Loucy (cell line): ENCODE measurements at regions not wholly inside any gene's neighbourhood (a gene's known extent, or its start where the extent isn't known, plus 50 kb on each side); places are given as distances from the start of the nearest gene placed in this dataset.

Experiments
- H2AFZ ChIP-seq: fragments of 200-600 bp; sonication (generic); 2 replicates; pipeline ENCODE4 v1.6.0; 2016; ENCODE audit warnings: antibody characterized with exemption, mild to moderate bottlenecking, low read length, moderate library complexity
- H3F3A ChIP-seq: fragments of 200-600 bp; 2 replicates; pipeline ENCODE4 v1.6.0; 2016; ENCODE audit warnings: antibody characterized with exemption, low read depth, mild to moderate bottlenecking
- H3K27me3 ChIP-seq: fragments of 200-600 bp; sonication (generic); 2 replicates; pipeline ENCODE4 v1.6.1; 2014; ENCODE audit warnings: low read length, mild to moderate bottlenecking; ENCODE audit not compliant: insufficient read depth, poor library complexity, severe bottlenecking
- H3K36me3 ChIP-seq: fragments of 200-600 bp; sonication (generic); 2 replicates; pipeline ENCODE4 v1.6.1; 2016; ENCODE audit warnings: low read length; ENCODE audit not compliant: insufficient read depth
- H3K4me1 ChIP-seq: fragments of 200-600 bp; sonication (generic); 2 replicates; pipeline ENCODE4 v1.5.1; 2014; ENCODE audit warnings: low read length, mild to moderate bottlenecking; ENCODE audit not compliant: insufficient read depth, poor library complexity, severe bottlenecking
- H3K4me2 ChIP-seq: fragments of 200-600 bp; sonication (generic); 2 replicates; pipeline ENCODE4 v1.6.0; 2014; ENCODE audit warnings: antibody characterized with exemption, low read length, low read depth, mild to moderate bottlenecking; ENCODE audit not compliant: poor library complexity, severe bottlenecking
- H3K4me3 ChIP-seq: fragments of 200-600 bp; sonication (generic); 2 replicates; pipeline ENCODE4 v1.5.1; 2014; ENCODE audit warnings: low read length, mild to moderate bottlenecking, mixed read lengths; ENCODE audit not compliant: poor library complexity, severe bottlenecking
- H3K79me2 ChIP-seq: fragments of 200-600 bp; sonication (generic); 2 replicates; pipeline ENCODE4 v1.6.1; 2014; ENCODE audit warnings: low read length; ENCODE audit not compliant: insufficient read depth
- H3K9ac ChIP-seq: fragments of 200-600 bp; sonication (generic); 2 replicates; pipeline ENCODE4 v1.6.0; 2014; ENCODE audit warnings: mild to moderate bottlenecking, low read depth, low read length, moderate library complexity; ENCODE audit not compliant: poor library complexity, severe bottlenecking
- H3K9me2 ChIP-seq: fragments of 200-600 bp; sonication (generic); replicated peaks from 2 replicates; pipeline ENCODE4 v1.6.1; 2016; ENCODE audit warnings: low read depth, low read length, mixed read lengths
- H3K9me3 ChIP-seq: fragments of 200-600 bp; sonication (generic); 2 replicates; pipeline ENCODE4 v1.6.1; 2014; ENCODE audit warnings: mild to moderate bottlenecking, antibody characterized with exemption, low read length, low read depth; ENCODE audit not compliant: insufficient read depth
- H4K20me1 ChIP-seq: fragments of 200-600 bp; sonication (generic); 2 replicates; pipeline ENCODE4 v1.6.0; 2014; ENCODE audit warnings: antibody characterized with exemption, low read length, mild to moderate bottlenecking; ENCODE audit not compliant: insufficient read depth, poor library complexity, severe bottlenecking
- EZH2phosphoT487 ChIP-seq: fragments of 200-600 bp; IDR thresholded peaks from 2 replicates; pipeline ENCODE4 v1.6.1; 2018; ENCODE audit warnings: antibody characterized with exemption, mild to moderate bottlenecking, moderate library complexity, borderline replicate concordance
- TF ChIP-seq, protein P1 (sequence below): fragments of 200-600 bp; sonication (generic); conservative IDR thresholded peaks from 2 replicates; pipeline ENCODE4 v1.5.1; 2014; ENCODE audit warnings: mild to moderate bottlenecking, antibody characterized with exemption, low read length

DNA sequence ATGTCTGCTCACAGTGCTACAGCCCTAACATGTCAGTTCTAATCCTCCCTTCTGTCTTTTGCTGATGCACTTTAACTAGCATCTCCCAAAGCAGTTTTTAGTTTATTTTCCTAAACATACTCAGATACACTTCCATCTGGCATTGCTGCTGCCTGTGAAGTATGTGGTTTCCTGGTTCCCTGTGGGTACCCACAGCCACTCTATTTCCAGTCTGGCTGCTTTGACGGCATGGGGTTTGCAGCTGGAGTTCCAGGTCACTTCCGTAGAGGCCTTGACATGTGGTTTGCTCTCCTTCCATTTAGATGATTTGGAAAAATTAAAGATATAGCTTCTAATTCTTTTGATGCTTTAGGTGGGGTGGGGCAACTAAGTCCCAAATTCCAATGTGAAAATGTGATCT, 375.5 kb downstream of the PCDH20 start:
- no peaks in the 10 kb centered on the region for H3K79me2 ChIP-seq
- no peaks in the 10 kb centered on the region for H3K9me3 ChIP-seq
- H3K9me2 ChIP-seq, result no peaks in the 10 kb centered on the region
- no peak for TF ChIP-seq EZH2phosphoT487
- TF ChIP-seq, protein P1, sequence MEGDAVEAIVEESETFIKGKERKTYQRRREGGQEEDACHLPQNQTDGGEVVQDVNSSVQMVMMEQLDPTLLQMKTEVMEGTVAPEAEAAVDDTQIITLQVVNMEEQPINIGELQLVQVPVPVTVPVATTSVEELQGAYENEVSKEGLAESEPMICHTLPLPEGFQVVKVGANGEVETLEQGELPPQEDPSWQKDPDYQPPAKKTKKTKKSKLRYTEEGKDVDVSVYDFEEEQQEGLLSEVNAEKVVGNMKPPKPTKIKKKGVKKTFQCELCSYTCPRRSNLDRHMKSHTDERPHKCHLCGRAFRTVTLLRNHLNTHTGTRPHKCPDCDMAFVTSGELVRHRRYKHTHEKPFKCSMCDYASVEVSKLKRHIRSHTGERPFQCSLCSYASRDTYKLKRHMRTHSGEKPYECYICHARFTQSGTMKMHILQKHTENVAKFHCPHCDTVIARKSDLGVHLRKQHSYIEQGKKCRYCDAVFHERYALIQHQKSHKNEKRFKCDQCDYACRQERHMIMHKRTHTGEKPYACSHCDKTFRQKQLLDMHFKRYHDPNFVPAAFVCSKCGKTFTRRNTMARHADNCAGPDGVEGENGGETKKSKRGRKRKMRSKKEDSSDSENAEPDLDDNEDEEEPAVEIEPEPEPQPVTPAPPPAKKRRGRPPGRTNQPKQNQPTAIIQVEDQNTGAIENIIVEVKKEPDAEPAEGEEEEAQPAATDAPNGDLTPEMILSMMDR, result no peak
- H3K4me2 ChIP-seq, result no peak overlapping the region
- H3K4me1 ChIP-seq, result no peaks in the 10 kb centered on the region
- no peak overlapping the region for H3K9ac ChIP-seq
- H4K20me1 ChIP-seq, result no peaks in the 10 kb centered on the region
- H2AFZ ChIP-seq, result no peak overlapping the region
- no peaks in the 10 kb centered on the region for H3K27me3 ChIP-seq
- H3K36me3 ChIP-seq, result no peaks in the 10 kb centered on the region
- no peaks in the 10 kb centered on the region for H3F3A ChIP-seq
- no peak overlapping the region for H3K4me3 ChIP-seq

DNA sequence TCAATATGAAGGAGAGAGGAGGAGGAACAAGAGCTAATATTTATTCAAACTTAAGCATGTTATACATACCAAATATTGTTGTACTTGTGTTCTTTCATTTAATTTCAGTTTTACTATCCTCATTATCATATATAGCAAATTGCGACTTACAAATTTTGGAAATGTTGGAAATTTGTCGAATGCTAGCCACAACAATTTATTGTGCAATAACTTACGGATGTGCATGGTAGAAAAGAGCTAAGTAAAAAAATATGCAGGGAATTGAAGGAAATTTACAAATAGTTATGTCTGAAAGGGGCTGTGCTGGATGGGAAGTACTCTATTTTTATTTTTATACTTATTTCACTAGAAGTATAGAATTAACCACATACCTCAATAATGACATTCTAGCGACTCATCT, 376.3 kb downstream of the PCDH20 start:
- Histone ChIP-seq H3F3A (no peaks in the 10 kb centered on the region), H3K9me2 (no peaks in the 10 kb centered on the region), H4K20me1 (no peaks in the 10 kb centered on the region), H3K9ac (no peak overlapping the region), H3K79me2 (no peaks in the 10 kb centered on the region), H3K9me3 (no peaks in the 10 kb centered on the region), H3K4me1 (no peaks in the 10 kb centered on the region), H3K27me3 (no peaks in the 10 kb centered on the region), H3K4me2 (no peak overlapping the region), H2AFZ (no peak overlapping the region), H3K36me3 (no peaks in the 10 kb centered on the region), H3K4me3 (no peak overlapping the region)
- no peak for TF ChIP-seq EZH2phosphoT487
- TF ChIP-seq, protein P1, result no peak

DNA sequence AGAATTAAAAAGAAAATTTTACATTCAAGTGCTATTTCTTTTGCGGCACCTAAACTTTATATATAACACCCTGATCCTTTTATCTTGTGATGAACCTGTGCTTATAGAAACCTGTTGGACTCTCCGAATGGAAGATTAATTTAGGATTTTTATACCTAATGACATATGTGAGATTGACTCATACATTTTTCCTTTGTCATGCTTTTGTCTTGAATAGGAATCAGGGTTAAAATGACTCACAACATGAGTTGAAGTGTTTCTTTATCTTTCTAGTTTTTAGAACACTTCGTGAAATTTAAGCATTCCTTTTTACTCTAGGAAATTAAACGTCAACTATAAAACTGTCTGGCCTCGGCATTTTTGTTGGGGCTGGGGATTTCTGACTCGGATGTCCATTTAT, 378.9 kb downstream of the PCDH20 start:
- H4K20me1 ChIP-seq, result no peaks in the 10 kb centered on the region
- TF ChIP-seq EZH2phosphoT487, result no peak
- TF ChIP-seq, protein P1, result no peak

More for the DNA sequence above, 378.9 kb downstream of the PCDH20 start:
- Histone ChIP-seq H3K36me3 (no peaks in the 10 kb centered on the region), H3K4me2 (no peak overlapping the region), H3K9me3 (no peaks in the 10 kb centered on the region), H3K4me1 (no peaks in the 10 kb centered on the region), H3K9me2 (no peaks in the 10 kb centered on the region), H3K4me3 (no peak overlapping the region), H3F3A (no peaks in the 10 kb centered on the region), H3K9ac (no peak overlapping the region), H2AFZ (no peak overlapping the region), H3K27me3 (no peaks in the 10 kb centered on the region), H3K79me2 (no peaks in the 10 kb centered on the region)
